Inflammatory macrophage (primary cell): ENCODE measurements at regions not wholly inside any gene's neighbourhood (a gene's known extent, or its start where the extent isn't known, plus 50 kb on each side); places are given as distances from the start of the nearest gene placed in this dataset.

Experiments used
- DNase-seq, 2 donors: peaks; one replicate each; pipeline ENCODE4 v3.0.0-alpha.2; 2020 to 2022

- no peak for DNase-seq
Observed at GRCh38 chr7:24477398-24478136, 95.7 kb upstream of the PALS2 start.

GRCh38 chr7:24478137-24478655, 95.1 kb upstream of the PALS2 start:
- DNase-seq = no peak

- DNase-seq = no peak
Observed at GRCh38 chr7:24480501-24480900, 92.8 kb upstream of the PALS2 start.

GRCh38 chr7:24483804-24484203, 89.4 kb upstream of the PALS2 start:
- DNase-seq = no peak

- no peak for DNase-seq
Observed at GRCh38 chr7:24492576-24492975, 80.7 kb upstream of the PALS2 start.

- DNase-seq = no peak
Observed at GRCh38 chr7:24494832-24495231, 78.4 kb upstream of the PALS2 start.

- no peak for DNase-seq
Observed at GRCh38 chr7:24496036-24496435, 77.2 kb upstream of the PALS2 start.

GRCh38 chr7:24498439-24498838, 74.8 kb upstream of the PALS2 start:
- no peak for DNase-seq

GRCh38 chr7:24499871-24500270, 73.4 kb upstream of the PALS2 start:
- DNase-seq = no peak

DNA sequence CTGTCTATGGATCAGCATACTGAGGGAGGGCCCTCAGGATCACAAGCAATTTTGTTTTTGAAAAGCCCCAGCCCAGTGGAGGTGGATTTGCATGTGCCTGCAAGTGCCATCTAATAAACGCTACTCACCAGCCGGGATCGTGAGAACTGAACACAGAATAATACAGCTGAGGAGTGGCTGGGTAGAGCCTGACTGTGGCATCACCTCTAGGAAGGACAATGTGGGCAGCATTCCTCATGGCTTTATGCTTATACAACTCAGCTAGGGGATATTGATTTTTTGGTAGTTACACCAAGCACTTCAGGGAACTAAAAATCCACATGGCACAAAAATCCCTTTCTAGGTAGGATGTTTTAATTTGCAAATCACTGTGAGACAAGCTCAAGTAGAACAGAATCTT, 72.7 kb upstream of the PALS2 start:
- no peak for DNase-seq

GRCh38 chr7:24501009-24501408, 72.2 kb upstream of the PALS2 start:
- DNase-seq = no peak

DNA sequence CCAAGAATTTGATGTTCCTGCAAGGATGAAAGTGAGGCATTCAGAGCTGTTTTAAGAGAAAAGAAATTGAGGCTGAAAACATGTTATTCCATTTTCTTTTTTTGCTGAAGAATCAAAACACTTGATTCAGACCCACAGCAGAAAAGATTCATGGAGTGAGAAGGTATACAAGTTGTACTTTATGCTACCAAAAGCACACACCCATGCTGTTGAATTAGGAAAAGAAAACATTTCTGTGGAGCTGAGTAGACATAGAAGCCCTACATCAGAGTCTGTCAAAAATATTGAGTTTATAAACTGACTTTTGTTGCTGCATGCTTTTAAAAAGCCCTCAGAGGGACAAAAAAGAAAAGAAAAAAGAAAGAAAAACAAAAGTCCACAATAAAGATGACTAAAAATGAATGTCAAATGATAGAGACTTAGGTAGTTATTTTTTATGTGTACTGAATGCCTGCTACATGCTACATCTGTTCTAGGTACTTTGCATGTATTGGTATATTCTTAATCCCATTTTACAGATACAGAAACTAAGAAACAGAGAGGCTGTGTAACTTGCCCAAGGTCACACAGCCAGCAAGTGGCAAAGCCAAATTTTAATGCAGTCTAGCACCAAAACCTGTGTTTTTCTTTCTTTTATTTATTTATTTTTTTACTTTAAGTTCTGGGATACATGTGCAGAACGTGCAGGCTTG, 71.7 kb upstream of the PALS2 start:
- DNase-seq = no peak

GRCh38 chr7:24502135-24502488, 71.1 kb upstream of the PALS2 start:
- DNase-seq = no peak

DNA sequence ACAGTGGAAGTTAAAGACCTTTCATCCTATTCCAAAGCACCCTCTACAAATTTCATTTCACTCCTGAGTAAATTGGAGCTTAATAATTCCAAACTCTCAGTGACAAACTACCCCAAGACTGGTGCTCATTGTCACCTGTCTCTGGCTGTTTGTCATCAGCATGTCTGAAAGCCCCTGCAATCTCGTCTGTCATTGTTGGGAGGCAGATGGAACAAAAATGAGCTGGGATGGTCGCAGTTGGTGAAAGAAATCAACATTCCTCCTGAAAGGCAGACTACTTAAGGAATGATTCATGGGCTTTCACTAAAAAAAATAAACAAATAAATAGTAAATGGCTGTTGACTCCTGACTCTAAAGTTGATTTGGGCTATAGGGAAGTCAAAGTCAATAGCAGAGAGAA, 69.7 kb upstream of the PALS2 start:
- DNase-seq = no peak

DNA sequence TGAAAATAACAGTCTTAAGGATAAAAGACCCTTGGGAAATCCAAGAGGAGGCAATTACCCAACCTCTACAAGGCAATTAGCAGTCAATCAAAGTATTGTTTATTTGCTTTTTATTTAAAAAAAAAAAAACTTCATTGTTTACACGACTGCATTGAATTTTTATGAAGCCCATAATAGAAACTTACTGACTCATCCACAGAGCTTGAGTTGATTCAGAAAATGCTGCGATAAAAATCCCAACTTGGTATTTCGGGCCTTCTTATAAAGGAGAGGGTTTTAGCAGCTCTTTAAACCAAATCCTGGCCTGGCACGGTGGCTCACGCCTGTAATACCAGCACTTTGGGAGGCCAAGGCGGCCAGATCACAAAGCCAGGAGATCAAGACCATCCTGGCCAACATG, 69.2 kb upstream of the PALS2 start:
- DNase-seq = no peak

DNA sequence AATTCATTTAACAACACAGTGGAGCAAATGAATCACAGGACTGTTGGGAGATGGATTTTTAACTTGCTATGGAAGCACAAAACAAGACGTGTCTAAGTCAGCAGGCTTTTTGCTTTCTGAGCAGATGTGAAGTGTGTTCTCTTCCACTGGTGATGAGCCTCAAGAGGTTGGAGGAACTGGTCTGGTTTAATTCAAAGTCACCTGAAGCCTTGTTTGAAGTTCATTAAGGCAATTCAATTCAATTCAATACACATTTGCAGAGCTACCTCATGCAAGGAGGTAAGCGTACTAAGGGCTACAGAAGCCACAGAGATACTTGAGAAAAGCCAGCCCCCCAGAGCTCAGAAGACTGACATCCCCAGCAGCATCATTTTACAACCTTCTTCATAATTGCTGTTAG, 68.4 kb upstream of the PALS2 start:
- no peak for DNase-seq

- no peak for DNase-seq
Observed at GRCh38 chr7:24505968-24506367, 67.3 kb upstream of the PALS2 start.

- DNase-seq = no peak
Observed at GRCh38 chr7:24508316-24508715, 64.9 kb upstream of the PALS2 start.

DNA sequence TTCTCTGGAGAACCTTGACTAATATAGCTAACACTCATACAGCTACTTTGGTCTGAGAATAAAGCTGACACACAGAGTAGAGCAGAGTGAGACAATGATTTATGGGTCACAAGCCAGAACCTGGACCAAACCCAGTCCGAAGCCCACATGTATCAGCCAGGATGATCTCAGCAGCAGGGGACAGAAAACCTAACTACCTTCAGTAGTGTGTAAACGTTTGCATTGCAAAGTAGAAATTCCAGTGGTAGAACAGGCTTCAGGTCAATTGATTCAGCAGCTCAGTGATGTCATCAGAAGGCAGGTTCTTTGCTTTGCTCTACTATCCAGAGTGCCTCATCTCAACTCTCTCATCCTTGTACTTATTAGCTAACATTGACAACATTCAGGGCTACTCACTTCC, 62.5 kb upstream of the PALS2 start:
- no peak for DNase-seq

DNA sequence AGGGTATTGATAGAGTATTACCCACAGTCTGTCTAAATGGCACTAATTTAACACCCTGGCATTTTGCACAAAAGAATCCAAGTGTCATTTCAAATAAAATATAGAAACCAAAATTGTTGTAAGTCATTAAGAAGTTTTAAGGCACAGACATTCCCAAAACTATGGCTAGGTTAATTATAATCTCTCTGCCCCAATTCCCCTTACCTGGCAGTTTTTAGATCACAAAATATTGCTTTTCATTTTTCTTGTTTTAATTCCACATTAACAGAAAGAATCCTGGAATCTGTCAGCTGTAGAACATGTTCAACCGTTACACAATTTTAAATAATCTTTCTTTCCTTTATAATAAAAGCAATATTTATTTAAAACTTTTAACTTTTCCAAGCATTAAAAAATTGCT, 56.1 kb upstream of the PALS2 start:
- no peak for DNase-seq

GRCh38 chr7:24521917-24522623, 51.2 kb upstream of the PALS2 start:
- no peak for DNase-seq
